Right atrium auricular region (tissue), 2 donors: ENCODE measurements at regions not wholly inside any gene's neighbourhood (a gene's known extent, or its start where the extent isn't known, plus 50 kb on each side); places are given as distances from the start of the nearest gene placed in this dataset.

Experiments used
- DNase-seq: peaks from one replicate; pipeline ENCODE4 v3.0.0-alpha.2; 2019; ENCODE audit warnings: low spot score
- H3K27ac ChIP-seq, 2 donors: fragments of 200-600 bp; sonication (generic); 1 replicate in 1 of 2; 2 replicates in 1 of 2; pipeline ENCODE4 v1.5.1; 2016 to 2019
- H3K27me3 ChIP-seq, 2 donors: fragments of 200-600 bp; sonication (generic); one replicate each; pipeline versions ENCODE4 v1.5.1 to v1.6.0; 2017 to 2019
- H3K36me3 ChIP-seq: fragments of 200-600 bp; sonication (generic); one replicate; pipeline ENCODE4 v1.5.1; 2016
- H3K4me1 ChIP-seq, 2 donors: fragments of 200-600 bp; sonication (generic); one replicate each; pipeline versions ENCODE4 v1.5.1 to v1.6.0; 2017 to 2019
- H3K4me3 ChIP-seq, 2 donors: fragments of 200-600 bp; sonication (generic); 1 replicate in 1 of 2; 2 replicates in 1 of 2; pipeline ENCODE4 v1.5.1; 2017 to 2019; ENCODE audit warnings: mild to moderate bottlenecking in 1 of 2, moderate library complexity in 1 of 2
- H3K9me3 ChIP-seq, 2 donors: fragments of 200-600 bp; sonication (generic); one replicate each; pipeline ENCODE4 v1.5.1; 2019
- TF ChIP-seq, protein P1 (sequence below), 2 donors: fragments of 200-600 bp; sonication (generic); IDR thresholded peaks; one replicate each; pipeline ENCODE4 v1.5.1; 2019; ENCODE audit warnings: antibody characterized with exemption in 2 of 2

DNA sequence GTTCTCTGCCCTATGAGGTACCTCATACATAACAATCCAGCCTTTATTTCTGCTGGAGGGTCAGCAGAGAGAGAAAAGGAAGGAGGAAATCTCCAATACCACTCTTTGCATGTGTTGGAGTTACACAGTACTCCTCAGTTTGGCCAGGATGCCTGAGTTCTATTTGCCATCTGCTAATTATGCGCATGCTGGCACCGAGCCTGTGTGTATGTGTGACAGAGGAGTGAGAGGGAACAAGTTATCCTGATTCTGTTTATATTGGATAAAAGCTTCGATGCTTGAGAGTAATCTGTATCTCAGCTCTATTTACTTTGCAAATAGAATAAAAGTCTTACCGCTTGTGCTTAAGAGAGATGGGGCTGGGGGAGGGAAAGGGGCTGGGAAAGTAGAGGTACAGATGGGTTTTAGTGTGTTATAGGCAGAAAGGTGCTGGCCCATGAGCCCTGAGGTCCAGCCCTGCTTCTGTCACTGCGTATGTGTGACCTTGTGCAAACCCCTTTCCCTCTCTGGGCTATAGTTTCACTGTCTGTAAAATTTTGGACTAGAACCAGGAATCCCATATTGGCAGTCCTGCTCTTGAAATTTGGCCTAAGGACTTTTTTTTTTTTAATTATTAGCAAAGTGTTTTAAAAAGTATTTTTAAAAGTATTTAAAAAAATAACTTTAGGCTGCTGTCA, 54.5 kb upstream of the PLXNA2 start:
- TF ChIP-seq, protein P1, sequence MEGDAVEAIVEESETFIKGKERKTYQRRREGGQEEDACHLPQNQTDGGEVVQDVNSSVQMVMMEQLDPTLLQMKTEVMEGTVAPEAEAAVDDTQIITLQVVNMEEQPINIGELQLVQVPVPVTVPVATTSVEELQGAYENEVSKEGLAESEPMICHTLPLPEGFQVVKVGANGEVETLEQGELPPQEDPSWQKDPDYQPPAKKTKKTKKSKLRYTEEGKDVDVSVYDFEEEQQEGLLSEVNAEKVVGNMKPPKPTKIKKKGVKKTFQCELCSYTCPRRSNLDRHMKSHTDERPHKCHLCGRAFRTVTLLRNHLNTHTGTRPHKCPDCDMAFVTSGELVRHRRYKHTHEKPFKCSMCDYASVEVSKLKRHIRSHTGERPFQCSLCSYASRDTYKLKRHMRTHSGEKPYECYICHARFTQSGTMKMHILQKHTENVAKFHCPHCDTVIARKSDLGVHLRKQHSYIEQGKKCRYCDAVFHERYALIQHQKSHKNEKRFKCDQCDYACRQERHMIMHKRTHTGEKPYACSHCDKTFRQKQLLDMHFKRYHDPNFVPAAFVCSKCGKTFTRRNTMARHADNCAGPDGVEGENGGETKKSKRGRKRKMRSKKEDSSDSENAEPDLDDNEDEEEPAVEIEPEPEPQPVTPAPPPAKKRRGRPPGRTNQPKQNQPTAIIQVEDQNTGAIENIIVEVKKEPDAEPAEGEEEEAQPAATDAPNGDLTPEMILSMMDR (IDR thresholded peaks at IDR 0.05): no peak
- Histone ChIP-seq H3K27ac (no peak overlapping the region), H3K4me1 (no peaks in the 10 kb centered on the region), H3K36me3 (no peaks in the 10 kb centered on the region), H3K4me3 (no peak overlapping the region), H3K9me3 (no peaks in the 10 kb centered on the region), H3K27me3 (no peaks in the 10 kb centered on the region)
- DNase-seq: no peak

DNA sequence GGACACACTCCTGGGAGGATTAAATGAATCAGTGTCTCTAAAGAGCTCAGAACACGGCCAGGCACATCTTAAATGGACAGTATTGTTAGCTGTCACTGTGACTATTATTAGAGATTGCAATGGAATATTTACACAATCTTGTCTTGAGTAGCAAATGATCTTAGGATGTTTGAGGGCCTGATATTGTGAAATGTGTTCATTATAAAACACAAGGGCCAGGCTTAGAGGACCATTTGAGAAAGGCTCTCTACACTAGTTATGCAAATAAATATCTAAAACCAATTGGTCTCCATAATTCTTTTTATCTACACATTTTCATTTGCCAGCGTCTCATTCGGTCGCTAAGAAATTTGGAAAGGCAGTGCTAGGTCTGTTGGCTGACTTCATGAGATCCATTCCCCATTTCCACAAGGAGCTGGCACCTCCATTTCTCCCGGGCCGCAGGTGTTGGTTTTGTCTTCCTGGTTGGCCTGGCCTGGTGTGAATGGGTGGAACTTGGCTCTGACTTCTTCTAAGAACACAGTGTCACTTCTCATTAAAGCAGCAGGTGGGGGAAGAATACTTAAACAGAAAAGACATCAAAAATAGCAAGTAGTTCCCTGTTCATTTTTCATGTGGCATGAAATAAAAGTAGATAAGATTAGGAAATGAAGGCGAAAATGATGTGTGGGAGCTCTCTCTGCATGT, 56.0 kb upstream of the PLXNA2 start:
- no peak overlapping the region for H3K4me3 ChIP-seq
- no peaks in the 10 kb centered on the region for H3K36me3 ChIP-seq
- no peak for DNase-seq
- no peak overlapping the region for H3K27ac ChIP-seq
- H3K4me1 ChIP-seq: no peaks in the 10 kb centered on the region
- TF ChIP-seq, protein P1 (IDR thresholded peaks at IDR 0.05): no peak
- H3K27me3 ChIP-seq: no peaks in the 10 kb centered on the region
- H3K9me3 ChIP-seq: no peaks in the 10 kb centered on the region

DNA sequence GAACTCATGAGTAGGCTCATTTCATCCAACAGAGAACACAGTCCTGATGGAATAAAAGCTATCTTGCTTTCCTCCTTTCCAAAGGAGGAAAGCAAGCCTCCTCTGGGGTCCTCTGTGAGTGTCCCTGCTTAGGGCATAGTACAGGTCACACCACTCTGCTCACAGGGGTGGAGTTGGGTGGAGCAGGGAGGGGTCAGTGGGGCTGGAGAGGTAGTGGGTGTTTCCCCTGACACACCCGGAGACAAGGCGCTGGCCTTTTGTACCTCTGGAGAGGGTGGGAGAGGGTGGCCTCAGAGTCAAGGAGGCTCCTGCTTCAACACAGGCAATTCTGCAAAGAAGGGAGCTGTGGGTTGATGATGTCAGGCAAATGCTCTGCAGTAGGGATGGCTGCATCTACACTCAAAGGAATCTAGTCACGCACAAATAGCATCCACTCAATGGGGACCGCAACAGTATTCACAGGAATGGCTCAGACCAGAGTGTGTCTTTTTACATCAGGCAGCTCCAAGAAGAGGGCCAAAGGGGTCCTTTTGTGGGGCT, 58.6 kb upstream of the PLXNA2 start:
- TF ChIP-seq, protein P1 (IDR thresholded peaks at IDR 0.05): no peak
- Histone ChIP-seq H3K36me3 (no peaks in the 10 kb centered on the region), H3K4me3 (no peak overlapping the region), H3K9me3 (no peaks in the 10 kb centered on the region), H3K27ac (no peak overlapping the region), H3K27me3 (no peaks in the 10 kb centered on the region), H3K4me1 (no peaks in the 10 kb centered on the region)
- DNase-seq: no peak

DNA sequence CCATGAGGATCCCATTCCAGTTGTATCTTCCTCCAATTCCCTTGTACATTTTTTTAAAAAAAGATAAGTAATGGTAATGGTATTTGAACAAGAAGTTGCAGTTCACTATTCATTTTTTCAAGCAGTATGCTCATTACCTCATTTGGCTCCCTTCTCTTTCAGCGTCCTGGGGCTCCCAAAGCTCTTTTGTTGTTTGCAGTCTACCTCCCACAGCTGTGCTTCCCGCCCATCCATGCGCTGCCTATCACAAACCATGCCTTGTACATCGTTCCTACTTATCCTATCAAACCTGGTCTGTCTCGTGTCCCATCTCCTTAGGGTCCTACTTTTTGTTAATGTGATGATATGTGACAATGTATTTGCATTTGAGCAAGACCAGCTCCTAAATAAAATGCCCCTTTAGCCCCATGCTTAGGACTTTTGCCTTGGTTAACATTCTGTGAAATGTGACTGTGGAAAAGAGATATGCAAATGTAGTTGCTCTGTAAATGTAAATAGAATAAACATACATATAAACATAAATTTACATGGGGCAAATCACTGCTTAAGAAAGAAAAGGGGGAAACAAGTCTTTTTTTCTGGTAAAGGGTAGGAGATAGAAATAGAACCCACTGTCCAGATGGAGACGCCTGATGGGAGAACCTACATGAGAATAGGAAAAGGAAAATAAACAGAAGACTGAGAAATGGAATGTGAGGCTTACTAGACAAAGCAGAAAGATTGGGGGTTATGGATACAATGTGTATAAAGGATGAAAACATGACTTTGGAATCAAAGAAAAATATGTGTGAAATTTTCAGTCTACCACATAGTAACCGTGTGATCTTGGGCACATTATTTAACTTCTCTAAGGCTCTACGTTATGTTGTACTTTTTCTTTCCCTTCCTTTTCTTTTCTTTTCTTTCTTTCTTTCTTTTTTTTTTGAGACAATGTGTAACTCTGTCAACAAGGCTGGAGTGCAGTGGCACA, 59.8 kb upstream of the PLXNA2 start:
- Histone ChIP-seq H3K27ac (no peak overlapping the region), H3K27me3 (no peaks in the 10 kb centered on the region), H3K4me1 (no peaks in the 10 kb centered on the region), H3K9me3 (no peaks in the 10 kb centered on the region), H3K4me3 (no peak overlapping the region), H3K36me3 (no peaks in the 10 kb centered on the region)
- DNase-seq: no peak
- TF ChIP-seq, protein P1 (IDR thresholded peaks at IDR 0.05): no peak

DNA sequence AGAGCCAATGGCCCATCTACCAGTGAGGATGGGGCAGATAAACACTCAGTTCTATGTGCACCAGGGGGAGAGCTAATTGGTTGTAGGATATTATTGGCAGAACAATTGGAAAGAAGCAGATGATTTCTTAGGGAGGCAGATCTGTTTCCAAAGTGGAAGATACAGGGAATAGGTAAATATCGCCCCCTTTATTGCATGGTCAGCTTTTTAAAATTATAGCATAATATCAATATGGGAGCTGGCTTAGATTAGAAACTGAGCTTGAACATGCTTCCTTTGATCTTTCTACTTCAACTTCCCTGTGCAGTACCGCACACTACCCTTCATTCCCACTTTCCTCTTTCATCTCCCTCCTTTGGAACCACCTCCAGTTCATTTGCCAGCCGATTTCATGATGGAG, 64.0 kb upstream of the PLXNA2 start:
- H3K36me3 ChIP-seq: no peaks in the 10 kb centered on the region
- H3K27me3 ChIP-seq: no peaks in the 10 kb centered on the region
- no peak for DNase-seq
- H3K27ac ChIP-seq: no peak overlapping the region
- no peaks in the 10 kb centered on the region for H3K4me1 ChIP-seq
- TF ChIP-seq, protein P1 (IDR thresholded peaks at IDR 0.05): no peak
- no peaks in the 10 kb centered on the region for H3K9me3 ChIP-seq
- H3K4me3 ChIP-seq: no peak overlapping the region
